Neural progenitor cell (in vitro differentiated cells): ENCODE measurements at regions not wholly inside any gene's neighbourhood (a gene's known extent, or its start where the extent isn't known, plus 50 kb on each side); places are given as distances from the start of the nearest gene placed in this dataset.

Experiments used
- CTCF ChIP-seq: fragments of 200-600 bp; sonication (generic); IDR thresholded peaks from 2 replicates; pipeline ENCODE4 v1.5.1; 2017; ENCODE audit warnings: antibody characterized with exemption, mild to moderate bottlenecking
- EZH2 ChIP-seq: fragments of 200-600 bp; sonication (generic); IDR thresholded peaks from 2 replicates; pipeline ENCODE4 v1.6.1; 2017; ENCODE audit warnings: antibody characterized with exemption, mild to moderate bottlenecking, moderate library complexity
- EZH2phosphoT487 ChIP-seq: fragments of 200-600 bp; sonication (generic); IDR thresholded peaks from 2 replicates; pipeline ENCODE4 v1.6.1; 2017; ENCODE audit warnings: antibody characterized with exemption

GRCh38 chr2:45258311-45258710, 249.1 kb upstream of the SIX2 start:
- TF ChIP-seq CTCF, result no peak
- TF ChIP-seq EZH2phosphoT487, result no peak
- no peak for TF ChIP-seq EZH2
